Forelimb muscle (tissue), 1 donor: ENCODE measurements at regions not wholly inside any gene's neighbourhood (a gene's known extent, or its start where the extent isn't known, plus 50 kb on each side); places are given as distances from the start of the nearest gene placed in this dataset.
"Not testable (repeated sequence)": the region's sequence is repeated elsewhere in the genome, so short reads cannot be mapped to it uniquely, and the experiment has no call there.

Experiments
- DNase-seq: peaks from one replicate; pipeline ENCODE4 v3.0.0-alpha.2; 2013; ENCODE audit warnings: low read depth

DNA sequence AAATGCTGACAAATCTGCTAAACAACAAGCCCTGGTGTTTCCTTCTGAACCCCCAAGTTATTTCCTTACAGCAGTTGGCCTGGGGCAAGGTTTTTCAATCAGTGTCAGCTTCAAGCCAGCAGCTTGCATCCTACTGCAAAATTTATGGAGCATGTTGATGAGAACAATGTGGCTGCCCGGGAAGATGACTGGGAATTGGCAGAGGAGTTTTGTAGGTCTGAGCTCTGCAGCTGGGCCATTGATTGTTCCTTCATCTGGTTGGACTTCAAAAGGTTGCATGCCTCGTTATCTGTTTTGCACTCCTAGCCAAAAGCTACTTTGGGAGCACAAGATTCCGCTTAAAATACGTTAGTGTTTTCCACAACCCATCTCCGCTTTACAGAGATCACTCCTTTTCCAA is 1030.3 kb upstream of the LCORL start:
- peak; percentile 16 for DNase-seq

DNA sequence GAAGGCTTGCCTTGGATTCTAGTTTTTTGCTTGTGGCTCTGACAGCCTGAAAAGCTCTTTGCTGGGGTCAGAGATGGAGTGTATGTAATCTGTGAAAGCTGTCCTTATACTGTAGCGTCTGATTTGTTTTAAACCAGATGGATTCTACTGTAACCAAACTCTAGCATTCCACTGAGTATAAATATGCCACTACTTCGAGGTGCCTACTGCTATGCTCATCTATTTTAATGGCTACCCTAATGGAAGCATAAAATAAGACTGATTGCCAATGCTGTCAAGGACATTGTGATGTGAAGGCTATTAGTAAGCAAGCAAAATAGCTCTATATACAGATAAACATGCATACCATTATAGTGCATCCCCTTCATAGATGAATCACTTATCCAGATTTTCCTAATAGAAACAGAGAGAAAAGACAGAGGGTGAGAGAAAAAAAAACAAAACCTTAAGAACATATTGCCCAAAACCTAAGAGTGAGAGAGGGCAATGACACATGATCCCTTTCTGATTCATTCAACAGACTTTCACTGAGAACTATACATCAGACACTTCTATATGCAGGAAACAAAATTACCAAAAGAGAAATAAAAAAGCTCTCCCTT is 1025.8 kb upstream of the LCORL start:
- no peak for DNase-seq

DNA sequence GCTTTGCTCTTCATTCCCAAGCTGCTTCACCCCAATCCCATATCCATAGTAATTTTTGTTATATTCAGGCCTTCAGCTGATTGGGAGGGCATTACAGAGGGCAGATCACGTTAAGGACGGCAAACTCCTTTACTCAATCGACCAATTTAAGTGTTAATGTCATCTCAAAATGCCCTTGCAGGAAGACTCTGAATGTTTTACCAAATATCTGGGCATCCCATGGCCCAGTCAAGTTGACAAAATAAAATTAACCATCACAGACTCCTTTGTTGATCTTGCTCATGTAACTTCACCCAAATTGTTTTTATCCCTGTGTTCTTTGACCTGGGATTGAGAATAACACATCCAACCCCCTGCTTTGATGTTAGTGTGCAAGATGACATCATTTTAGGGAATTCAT is 1018.3 kb upstream of the LCORL start:
- DNase-seq: no peak

DNA sequence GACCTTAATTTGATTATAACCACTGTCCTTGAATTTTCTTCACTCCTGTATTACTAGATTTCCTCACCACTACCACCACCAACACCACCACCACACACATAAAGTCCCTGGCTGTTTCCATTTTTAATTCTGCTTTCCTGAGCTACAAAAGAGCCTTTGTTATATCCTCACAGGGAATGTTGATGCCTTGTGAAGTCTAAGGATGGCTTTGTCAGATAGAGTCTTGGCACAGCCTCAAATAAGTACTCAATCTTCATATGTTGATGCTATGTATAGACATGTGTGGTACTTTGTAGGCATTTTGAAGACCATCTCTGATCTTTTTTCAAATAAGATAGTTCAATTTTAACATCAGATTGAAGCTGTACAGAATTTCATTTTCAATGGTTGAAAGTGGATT is 1016.7 kb upstream of the LCORL start:
- DNase-seq: no peak

DNA sequence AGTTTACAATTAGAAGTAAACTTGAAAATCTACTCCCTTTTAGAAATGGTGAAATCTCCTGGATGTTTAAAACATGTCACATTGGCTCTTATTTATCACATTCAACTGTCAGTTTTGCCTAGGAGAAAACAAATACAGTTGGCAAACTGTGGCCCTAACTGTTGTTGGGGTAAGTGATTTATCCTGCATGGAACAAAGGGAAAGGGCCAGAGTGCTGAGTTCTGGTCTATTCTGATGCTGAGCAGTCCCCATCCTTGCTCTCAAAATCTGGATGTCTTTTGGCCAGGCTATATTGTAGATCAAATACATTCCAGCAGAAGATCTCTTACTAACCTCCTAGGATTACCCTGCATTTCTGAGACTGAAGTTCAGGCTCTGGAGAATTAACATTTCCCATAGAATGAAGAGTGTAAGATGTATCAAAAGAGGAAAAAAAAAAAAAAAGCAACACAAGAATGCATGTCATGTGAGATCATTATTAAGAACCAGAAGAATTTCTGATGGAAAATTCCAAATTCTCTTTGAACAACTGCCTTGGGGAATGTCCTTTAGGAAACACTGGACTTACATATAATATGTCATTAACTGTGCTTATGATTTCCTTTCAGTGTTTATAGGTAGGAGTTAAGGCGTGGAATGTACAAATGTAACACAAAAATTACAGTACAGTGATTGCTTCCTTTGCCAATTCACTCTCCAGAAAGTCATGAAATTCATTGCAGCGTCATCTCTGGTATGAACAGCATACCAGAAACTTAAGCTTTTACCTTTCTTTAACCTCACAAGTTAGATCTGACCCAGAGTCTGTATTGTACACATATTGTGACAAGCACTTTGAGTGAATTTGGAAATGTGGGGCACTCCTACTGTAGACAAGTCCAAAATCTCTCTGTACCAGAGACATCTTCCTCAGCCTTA is 1012.5 kb upstream of the LCORL start:
- no peak for DNase-seq

DNA sequence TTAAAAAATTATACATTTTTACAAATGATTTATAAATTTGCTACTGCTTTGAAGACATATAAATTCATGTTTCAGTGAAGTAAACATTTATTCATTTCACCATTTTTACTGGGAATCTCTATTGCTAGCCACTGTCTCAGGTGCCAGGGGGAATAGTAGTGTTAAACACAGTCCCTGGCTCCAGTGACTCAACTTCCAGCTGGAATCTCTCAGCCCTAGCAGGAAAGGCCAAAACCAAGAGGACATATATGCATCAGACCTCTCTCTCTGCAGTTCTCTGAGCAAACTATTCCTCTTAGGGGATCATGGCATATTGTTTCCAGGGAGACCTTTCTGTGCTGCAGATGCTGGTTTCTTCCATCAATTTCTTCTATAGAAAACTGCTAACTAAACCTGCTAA is 1009.0 kb upstream of the LCORL start:
- DNase-seq: no peak

DNA sequence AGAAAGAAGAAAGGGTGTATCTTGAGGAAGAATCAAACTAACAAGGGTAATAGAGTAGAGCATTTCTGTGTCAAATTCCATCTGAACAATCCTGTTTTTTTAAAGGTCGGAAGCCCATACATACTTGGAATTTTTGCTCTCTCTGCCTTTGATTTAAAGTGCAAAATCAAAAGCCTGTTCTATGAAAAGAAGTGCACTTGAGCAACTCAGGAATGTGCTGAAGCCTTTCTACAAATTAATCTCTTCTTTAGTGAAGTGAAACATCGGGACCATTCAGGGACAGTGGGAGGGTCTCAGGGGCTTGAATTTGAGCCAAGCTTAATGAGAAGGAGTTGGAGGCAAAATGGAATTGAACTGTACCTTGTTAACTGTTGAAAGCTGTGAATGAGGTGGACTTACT is 1008.5 kb upstream of the LCORL start:
- DNase-seq: no peak

DNA sequence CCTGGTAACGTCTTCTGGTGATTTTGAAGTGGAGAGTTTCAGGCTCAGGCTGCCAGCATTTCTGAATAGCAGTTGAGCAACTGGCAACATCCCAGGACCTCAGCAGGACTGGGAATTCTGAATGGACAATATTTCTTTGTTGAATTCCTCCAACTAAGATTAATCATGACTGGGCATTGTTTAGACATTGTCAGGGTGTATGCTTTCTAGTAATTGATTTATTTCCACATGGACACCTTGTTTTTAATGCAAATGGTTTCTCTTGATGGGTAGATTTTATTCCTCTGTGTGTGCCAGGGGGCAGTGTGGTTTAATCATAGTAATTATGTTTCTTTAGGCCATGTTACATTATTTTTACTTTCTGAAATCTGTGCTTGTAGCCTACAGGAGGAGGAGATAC is 1004.7 kb upstream of the LCORL start:
- DNase-seq: no peak

DNA sequence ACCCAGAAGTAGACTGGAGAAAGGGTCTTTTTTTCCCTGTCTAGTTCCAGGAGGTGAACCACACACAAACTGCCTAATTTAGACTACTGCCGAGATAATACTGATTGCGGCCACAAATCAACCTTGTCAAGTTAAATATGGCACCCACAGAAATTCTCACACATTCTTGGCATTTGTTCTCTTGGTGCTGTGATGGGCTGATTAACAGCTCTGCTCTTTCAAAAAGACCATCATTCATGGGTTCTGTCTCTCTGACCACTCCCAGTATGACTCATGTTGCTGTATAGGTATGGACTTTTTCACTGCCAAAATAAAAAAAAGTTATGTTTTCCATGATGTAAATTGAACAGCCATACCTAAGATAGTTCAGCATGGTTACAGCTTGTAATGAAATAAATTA is 1003.5 kb upstream of the LCORL start:
- no peak for DNase-seq

DNA sequence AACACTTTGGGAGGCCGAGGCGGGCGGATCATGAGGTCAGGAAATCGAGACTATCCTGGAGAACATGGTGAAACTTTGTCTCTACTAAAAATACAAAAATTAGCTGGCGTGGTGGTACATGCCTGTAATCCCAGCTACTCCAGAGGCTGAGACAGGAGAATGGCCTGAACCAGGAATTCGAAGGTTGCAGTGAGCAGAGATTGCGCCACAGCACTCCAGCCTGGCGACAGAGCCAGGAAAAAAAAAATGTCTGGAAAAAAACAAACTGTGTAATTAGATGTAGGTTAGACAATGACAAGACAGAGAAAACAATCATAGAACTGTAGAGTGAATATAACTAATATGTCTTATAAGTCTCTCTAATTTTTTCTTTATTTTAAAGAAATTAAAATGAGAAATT is 1002.5 kb upstream of the LCORL start:
- no peak for DNase-seq

DNA sequence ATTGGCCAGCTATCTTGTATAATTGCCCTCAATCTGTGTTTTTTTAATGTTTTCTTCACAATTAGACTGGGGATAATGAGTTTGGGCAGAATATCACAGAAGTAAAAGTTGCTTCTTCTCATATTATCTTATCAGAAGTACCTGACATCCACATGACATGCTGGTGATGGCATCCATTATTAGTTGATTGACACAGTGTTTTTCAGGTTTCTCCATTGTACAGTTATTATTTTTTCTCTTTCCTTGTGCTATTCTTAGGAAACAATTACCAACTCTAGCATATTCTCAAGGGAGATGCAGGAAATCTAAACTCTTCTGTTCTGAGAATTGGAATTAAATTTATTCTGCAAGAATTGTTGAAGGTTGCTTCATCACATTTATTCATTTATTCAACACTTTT is 1000.1 kb upstream of the LCORL start:
- no peak for DNase-seq

DNA sequence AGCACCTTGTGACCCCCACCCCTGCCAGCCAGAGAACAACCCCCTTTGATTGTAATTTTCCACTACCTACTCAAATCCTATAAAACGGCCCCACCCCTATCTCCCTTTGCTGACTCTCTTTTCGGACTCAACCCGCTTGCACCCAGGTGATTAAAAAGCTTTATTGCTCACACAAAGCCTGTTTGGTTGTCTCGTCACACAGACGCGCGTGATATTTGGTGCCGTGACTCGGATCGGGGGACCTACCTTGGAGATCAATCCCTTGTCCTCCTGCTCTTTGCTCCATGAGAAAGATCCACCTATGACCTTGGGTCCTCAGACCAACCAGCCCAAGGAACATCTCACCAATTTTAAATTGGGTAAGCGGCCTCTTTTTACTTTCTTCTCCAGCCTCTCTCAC is 995.0 kb upstream of the LCORL start:
- DNase-seq: not testable (repeated sequence)

DNA sequence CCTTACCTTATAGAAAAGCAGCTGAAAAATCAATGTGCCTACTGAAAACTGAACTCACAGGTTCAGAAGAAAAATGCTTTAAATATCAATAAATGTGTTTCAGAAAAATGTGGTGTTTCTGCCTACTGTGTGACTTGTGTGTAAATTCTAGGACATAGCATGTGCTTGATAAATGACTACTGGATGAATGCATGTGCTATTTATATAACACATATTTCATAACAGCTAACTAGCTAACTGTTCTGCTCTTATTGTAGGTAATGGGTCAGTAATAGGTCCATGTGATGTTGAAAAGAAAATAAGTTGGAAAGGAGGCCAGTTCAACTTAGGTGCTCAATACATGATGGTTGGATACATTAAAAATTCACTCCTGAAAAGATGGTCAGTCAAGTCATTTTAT is 993.0 kb upstream of the LCORL start:
- DNase-seq: no peak

DNA sequence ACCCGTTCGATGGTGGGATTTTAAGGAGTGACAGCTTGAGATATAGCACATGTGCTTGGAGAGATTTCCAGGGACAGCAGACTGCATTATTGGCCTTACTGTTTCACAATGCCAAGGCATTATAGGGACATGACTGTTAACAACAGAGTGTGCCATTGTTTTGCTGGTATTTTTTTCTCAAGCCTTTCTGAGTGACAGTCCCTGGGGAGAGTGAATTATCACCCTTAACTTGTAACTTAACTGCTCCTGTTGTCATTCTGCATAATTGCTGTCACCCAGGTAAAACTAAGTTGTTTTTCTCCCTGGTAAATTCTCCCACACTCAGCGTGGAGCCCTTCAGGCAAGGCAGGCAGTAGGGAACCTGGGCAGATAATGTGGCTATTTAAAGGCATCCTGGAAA is 989.2 kb upstream of the LCORL start:
- no peak for DNase-seq

DNA sequence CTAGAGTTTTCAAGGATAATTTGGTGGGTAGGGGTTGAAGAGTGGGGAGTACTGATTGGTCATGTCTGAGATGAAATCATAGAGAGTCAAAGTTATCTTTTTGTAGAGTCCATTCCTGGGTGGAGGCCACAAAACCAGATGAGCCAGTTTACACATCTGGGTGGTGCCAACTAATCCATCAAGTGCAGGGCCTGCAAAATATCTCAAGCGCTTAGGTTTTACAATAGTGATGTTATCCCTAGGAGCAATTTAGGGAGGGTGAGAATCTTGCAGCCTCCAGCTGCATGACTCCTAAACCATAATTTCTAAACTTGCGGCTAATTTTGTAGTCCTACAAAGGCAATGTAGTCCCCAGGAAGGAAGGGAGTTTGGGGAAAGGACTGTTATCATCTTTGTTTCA is 988.3 kb upstream of the LCORL start:
- no peak for DNase-seq

DNA sequence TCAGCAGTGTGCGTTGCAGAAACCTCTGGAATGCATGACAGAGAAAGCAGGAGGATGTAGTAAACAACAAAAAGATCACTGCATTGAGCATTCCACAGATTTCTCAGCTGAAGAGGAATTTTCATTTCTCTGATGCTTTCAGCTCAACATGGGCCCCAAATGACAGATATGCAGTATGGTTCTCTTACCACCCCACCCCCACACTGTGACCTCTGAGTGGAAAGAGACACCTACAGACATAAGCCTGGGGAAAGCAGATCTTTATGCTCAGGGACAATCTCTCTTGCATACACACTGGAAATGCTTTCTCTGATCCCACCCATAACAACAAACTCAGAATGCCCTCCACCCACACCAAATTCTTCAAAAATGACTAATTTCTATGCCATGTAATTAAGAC is 983.7 kb upstream of the LCORL start:
- no peak for DNase-seq

DNA sequence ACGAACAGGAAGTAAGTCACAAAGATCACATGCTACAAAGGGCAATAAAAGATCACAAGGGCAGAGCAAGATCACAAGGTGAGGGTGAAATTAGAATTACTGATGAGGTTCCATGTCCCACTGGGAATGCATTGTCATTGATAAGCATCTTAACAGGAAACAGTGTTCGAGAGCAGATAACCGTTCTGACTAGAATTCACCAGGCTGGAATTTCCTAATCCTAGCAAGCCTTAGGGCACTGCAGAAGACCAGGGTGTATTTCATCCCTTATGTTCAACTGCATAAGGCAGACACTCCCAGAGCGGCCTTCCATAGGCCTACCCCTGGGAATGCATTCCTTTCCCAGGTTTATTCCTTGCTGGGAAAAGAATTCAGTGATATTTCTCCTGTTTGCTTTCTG is 980.6 kb upstream of the LCORL start:
- no peak for DNase-seq

DNA sequence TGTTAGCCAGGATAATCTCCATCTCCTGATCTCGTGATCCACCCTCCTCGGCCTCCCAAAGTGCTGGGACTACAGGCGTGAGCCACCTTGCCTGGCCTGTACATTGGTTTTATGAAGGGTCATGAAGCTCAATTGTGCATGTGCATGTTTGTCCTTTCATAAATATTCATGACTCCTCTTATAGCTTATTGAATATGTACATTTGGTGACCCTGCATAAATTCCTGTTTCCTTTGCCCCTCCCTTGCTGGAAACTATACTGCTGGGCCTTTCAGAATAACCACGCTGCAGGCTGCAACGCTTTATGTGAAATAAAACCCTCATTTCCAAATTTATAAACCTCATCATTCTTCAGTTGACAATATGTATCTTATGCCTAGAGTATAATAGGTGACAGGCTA is 978.0 kb upstream of the LCORL start:
- DNase-seq: no peak

DNA sequence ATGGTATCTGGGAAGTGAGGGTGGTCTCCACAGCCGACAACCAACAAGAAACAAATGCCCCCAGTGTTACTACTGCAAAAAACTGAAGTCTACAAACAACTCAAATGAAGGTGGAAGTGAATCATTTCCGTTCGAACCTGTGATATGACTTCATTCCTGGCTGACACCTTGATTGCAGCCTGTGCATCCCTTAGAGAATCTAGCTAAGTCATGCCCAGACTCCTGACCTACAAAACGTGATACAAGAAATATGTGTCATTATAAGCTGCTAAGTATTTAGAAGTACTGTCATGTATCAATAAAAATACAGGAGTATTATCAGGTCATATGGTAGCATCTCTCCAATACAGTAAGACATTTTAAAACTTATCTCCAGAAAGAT is 959.7 kb upstream of the LCORL start:
- DNase-seq: no peak

DNA sequence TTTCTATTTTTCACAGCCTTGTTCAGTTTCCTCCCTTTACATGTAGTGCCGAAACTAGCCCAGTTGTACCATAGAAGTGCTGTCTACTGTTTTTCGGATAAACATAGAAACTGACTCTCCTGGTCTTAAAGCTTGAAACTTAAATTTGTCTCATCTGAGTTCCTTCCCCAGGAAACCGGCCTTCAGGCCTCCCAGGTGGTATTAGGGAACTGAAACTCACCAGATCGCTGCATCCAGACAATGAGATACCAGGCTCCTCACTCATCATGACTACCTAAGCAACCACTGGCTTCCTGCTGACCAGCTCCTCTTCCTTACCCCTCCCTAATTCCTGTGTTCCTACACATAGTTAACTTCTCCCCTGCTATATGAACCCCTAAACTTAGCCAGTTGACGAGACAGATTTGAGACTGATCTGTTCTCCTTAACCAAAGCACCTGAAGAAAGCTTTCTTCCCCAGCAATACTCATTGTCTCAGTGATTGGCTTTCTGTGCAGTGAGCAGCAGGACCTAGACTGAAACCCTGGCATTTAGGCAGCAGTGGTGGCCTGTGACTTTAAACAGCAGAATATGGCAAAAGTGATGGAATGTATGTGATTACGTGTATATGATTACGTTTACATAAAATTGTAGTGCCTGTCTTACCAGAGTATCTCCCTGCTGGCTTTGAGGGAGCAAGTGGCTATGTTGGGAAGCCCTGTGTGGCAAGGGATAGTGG is 959.1 kb upstream of the LCORL start:
- DNase-seq: no peak

DNA sequence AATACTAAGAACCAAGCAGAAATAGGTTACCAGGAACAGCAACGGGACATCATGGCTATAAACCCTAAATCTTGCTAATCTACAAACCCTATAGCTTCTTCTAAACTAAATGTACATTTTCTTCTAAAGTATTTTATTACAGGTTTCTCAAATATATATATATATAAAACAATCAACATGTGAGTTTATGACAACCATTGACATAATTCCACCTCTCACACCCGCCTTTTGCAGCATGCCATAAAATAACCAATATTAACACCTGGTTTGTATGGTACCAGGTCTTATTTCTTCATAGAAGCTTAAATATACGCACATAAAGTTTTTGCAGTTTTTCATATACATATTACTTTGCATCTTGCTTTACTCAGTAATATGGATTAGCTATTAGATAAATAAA is 955.3 kb upstream of the LCORL start:
- DNase-seq: no peak

DNA sequence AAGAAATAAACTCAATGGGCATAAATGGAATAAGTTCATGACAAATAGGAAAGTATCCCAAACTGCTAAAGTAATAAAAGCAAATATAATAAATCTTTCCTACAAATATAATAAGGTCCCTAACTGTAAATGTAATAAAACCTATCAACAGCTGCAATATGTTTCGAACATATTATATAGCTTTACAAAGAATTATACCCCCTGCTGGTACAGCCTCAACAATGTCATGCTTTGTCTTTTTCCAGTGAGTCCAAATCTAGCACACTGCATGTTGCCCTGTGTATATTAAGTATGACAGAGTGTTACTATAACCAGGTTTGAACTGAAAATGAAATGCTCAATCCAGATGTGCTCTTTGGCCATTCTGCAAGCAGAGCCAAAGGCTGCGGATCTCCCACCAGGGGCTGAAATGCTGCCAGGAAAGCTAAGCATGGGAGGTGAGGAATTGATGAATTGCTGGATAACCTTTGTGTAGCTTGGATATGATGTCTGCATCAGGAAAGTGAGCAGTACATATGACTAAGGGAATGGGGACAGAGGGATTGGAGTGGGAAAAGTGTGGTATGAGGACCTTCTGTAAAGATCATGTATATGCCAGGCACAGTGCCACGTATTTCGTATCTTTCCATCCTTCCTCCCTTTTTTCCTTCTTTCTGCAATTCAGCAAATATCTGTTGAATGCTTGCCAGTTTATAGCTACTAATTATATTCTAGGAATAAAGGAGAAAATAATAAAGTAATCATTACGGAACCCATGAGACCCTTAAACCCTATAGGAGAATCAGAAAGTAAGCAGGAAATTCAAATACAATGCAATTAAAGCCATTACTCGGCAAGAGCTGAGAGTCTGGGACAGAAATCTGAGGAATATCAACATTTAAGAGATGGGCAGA is 954.6 kb upstream of the LCORL start:
- DNase-seq: no peak
